Amniotic epithelial cell (primary cell): ENCODE measurements at regions not wholly inside any gene's neighbourhood (a gene's known extent, or its start where the extent isn't known, plus 50 kb on each side); places are given as distances from the start of the nearest gene placed in this dataset.

ENCODE experiments used
- DNase-seq: peaks from one replicate; pipeline ENCODE4 v3.0.0-alpha.2; 2010; ENCODE audit warnings: low read depth

- no peak for DNase-seq
These were observed 285.2 kb upstream of the ITGA1 start for GRCh38 chr5:52502460-52502999.

DNA sequence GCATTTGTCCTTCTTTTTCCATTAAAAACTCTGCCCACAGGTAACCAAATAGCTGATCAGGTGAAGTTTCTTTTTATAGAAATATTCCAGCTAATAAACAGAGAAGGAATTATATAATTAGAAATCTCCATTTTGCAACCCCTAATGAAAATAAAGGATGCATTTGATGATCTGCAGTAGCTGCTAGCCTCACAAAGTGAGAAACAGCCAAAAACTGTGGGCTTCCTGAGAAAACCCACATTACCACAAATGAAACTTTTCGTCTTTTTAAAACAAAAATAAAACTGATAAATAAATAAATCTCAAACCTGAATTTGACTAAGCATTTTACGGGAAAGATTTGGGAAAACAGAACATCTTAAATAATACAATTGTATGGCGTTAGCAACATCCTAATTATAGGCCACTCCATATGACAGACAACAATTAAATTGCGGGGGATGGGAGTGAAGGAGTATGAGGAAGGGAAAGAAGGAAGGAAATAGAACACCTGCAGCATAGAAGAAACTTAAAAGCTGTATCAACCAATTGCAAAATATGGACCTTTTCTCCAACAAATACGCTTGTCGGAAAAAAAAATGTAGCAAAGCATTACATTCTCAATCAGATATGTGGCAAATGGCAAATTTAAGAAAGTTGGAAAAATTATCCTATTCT lies 283.0 kb upstream of the ITGA1 start:
- no peak for DNase-seq

- DNase-seq, result no peak
These were observed 270.0 kb upstream of the ITGA1 start for GRCh38 chr5:52517667-52518066.

- DNase-seq, result no peak
These were observed 267.5 kb upstream of the ITGA1 start for GRCh38 chr5:52520171-52520570.

DNA sequence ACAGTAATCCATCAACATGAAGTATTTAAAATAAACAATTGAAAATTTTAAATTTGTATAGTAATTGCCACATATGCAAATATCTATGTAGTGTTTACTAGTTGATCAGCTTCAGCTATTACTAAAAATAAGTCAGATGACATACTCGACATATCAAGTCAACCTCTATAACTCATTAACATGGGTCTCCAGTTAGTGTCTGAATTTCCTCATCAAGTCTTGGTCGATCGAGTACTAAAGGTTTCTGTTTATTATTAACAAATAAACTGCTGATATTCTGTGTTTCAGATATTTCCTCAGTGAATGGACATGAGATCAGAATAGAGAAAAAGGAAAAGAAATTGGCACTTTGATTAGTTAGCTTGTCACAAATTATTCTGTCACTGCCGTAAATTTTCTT lies 266.5 kb upstream of the ITGA1 start:
- no peak for DNase-seq

- no peak for DNase-seq
These were observed 264.0 kb upstream of the ITGA1 start for GRCh38 chr5:52523701-52524100.

- no peak for DNase-seq
These were observed 256.6 kb upstream of the ITGA1 start for GRCh38 chr5:52531105-52531504.

DNA sequence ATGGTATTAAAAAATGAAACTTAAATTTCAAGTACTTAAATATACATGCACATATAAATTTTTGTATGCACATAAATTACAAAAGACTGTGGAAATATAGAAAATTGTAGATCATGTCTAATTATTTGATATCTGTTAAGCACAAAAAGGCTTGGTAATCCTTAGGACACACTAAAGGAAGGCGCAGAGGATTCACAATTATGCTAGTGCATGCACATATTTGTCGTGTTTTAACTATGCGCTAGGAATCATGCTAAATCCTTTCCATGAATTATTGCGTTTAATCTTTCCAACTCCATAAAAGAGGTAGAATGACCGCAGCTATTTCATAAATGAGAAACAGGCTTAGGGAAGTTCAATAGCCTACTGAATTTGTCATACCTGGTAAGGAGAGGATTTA lies 244.1 kb upstream of the ITGA1 start:
- no peak for DNase-seq

DNA sequence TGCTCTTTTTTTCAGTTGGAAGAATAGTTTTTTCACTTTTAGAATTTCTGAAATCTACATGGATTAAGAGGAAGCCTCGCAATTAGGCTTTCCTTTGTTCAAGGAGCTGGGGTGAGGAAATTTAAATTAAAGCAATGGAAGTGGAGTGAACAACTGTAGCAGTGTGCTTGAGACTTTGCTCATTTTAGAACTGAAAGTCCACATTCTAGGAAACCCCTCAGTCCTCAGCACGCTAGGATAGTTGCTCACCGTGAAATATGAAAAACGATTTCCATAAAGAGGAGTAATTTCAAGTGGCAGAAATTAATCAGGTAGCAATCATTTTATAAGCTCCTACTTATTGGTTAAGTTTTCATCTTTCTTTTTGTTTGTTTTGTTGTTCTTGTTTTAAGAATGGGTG lies 243.0 kb upstream of the ITGA1 start:
- DNase-seq, result no peak

- no peak for DNase-seq
These were observed 233.4 kb upstream of the ITGA1 start for GRCh38 chr5:52554293-52554692.

GRCh38 chr5:52560366-52560765 lies 227.3 kb upstream of the ITGA1 start:
- peak; percentile 3 for DNase-seq

GRCh38 chr5:52562473-52562872 lies 225.2 kb upstream of the ITGA1 start:
- DNase-seq, result no peak

DNA sequence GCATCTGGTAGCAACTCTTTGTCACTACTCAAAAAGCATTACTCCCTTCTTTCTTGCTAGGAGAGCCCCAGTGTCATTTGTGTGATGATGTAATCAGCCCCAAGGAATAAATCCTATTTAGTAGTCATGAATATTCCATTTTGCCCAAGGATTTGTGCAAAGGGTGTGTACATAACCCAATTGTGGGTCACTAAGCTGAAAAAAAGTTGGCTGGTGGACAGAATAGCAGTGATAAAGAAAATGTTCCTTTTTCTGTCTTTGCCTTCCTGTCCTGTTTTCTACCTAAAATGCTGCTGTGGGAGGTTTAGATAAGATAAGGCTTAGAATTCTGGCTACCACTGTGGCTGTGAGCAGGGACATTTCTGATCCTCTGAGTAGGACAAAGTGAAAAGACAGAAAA lies 223.1 kb upstream of the ITGA1 start:
- no peak for DNase-seq

- no peak for DNase-seq
These were observed 210.2 kb upstream of the ITGA1 start for GRCh38 chr5:52577546-52577945.

GRCh38 chr5:52579391-52579790 lies 208.3 kb upstream of the ITGA1 start:
- DNase-seq, result no peak

DNA sequence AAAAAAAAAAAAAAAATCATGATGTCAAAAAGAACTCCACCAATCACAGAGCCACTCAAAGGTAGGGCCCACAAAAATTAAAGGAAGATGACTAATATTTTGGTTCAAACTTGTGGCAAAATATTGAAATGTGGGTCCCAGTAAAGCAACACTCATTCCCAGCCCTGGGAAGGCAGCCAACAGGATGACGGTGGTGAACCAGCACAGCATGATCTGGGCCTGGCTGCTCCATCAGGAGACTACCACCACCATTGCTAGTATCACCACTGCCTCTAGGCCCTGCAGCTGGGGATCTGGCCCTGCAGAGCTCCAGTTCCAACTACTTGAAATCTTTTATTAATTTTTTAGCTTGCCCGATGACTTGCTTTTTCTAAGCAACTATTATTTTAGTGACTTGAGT lies 206.8 kb upstream of the ITGA1 start:
- DNase-seq, result peak; percentile 24

DNA sequence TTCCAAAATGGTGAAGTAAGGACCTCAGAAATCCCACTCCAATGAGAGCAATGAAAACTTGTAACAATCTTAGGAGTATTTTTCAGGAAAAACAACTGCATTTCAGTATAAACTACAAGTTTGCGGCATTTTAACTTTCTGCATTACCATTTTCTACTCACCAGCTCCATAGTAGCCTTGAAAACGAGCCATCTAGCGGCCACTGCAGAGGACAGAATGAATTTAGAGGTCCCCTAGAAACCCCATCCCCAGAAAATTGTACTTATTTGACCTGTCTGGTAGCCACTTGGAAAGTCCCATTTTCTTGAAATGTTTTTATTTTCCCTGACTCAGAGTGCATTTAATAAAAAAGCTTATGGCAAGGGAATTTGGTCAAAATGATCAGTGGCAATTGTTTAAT lies 205.4 kb upstream of the ITGA1 start:
- DNase-seq, result no peak

DNA sequence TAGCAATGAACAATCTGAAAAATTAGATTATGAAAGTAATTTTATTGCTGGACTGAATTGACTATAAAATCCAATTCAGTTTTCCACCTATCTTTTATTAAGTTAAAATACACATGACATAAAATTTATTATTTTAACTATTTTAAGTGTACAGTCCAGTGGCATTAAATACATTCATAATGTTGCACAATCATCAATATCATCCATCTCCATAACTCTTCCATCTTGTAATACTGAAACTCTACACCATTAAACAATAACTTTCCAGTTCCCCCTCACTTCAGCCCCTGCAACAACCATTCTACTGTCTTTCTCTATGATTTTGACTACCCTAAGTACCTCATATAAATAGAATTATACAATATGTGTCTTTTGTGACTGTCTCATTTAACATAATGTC lies 200.6 kb upstream of the ITGA1 start:
- no peak for DNase-seq

GRCh38 chr5:52597625-52598024 lies 190.1 kb upstream of the ITGA1 start:
- no peak for DNase-seq

DNA sequence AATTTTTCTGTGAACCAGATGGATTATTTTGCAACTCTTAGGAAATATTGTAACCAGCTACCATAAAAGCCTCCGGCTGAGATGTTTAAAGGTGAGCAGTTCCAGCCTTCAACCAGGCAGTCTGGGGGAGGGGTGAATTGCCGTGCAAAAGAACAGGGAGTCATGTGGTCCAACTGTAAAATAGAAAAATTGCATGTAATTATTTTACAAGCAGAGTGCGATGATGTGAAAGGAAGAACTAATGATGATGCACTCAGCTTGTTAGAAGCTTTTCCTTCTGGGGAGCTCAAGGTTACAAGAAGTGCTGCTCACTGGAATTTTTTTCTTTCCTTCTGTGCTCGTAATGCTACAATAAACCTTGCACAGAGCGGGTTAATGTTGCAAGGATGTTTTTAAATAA lies 188.7 kb upstream of the ITGA1 start:
- DNase-seq, result no peak

GRCh38 chr5:52603778-52604554 lies 183.8 kb upstream of the ITGA1 start:
- no peak for DNase-seq

- no peak for DNase-seq
These were observed 182.1 kb upstream of the ITGA1 start for GRCh38 chr5:52605317-52606313.
